SHP77 treated with DMSO at 0.1 percent for 48 hours (cell line): ENCODE measurements at regions not wholly inside any gene's neighbourhood (a gene's known extent, or its start where the extent isn't known, plus 50 kb on each side); places are given as distances from the start of the nearest gene placed in this dataset.
"Not testable (repeated sequence)": the region's sequence is repeated elsewhere in the genome, so short reads cannot be mapped to it uniquely, and the experiment has no call there.

Experiments used
- DNase-seq: peaks from one replicate; lab custom pipeline; 2025; lab: John Stamatoyannopoulos, UW

DNA sequence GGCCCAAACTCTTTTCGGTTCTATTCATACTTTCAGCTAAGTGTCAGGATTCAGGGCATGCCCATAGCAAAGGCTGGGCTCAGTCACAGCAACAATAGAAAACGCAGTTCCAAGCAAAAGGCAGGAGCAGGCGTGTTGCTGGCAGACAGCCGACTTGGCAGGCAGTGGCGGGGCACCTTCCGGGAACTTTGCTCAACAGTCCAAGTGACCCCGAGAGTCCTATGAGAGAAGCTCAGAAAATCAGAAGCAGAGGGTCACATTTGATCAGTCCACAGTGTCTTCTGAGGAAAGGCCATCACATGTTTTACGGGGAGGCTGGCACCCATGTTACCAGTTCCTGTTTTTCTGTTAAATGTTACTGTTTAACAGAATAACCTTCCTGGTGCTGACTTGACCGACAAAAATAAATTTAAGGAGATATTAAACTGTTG, 115.0 kb downstream of the DACT1 start:
- DNase-seq = peak; percentile 67

GRCh38 chr14:58755031-58755925, 117.5 kb downstream of the DACT1 start:
- peak; percentile 69 for DNase-seq

DNA sequence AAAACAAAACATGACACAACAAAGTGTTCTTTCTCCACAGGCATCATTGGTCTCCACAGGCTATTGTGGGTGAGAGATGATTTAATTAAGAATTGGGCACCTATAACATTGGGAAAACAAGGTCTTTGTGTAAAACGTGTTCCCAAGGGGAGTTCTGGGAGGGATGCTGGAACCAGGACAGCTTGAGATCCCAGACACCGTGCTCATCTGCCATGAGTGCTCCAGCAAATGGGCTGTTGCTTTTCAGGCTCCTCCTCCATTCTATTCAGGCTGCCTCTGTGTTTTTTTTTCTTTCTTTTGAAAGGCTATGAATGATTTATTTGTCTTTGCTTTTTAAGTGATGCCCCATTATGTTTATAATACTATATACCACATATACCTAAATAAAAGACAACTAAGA, 122.4 kb downstream of the DACT1 start:
- DNase-seq = no peak

- DNase-seq = no peak
Observed at GRCh38 chr14:58762629-58763028, 124.9 kb downstream of the DACT1 start.

DNA sequence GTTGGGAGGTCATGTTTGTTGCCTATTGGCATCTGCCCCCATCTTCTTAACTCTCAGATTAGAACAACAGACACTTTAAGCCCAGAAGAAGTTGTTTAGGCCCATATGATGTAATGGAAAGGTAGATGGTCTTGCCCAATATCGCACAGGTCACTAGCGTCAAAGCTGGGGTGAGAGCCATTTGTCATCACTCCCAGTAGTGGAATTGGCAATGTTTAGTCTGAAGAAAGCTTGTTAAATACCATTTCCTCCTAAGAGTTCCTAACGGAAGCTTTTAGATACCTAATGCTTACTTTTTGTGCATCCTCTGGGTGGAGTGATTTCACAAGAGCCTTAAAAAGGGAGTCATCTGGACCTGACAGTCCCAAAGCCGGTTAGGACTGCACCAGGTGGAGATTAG, 125.4 kb downstream of the DACT1 start:
- DNase-seq = no peak

DNA sequence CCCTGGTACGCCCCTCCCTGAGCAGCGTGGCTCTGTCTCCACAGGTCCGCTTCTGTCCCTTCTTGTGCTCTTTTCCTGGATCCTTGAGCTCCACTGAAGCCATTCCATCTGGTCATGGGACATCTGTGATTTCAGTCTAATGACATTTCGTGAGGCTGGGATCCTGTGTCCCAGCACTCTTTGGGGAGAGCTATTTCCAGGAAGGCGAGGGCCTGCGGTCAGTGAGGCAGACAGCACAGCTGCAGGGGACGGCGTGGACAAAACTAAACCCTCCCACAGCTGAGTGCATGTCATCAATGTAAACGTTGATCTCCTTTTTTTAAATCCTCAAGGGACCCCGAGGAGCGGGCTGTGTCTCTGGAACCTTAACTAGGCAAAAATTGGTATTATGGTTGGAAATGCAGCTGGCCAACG, 127.7 kb downstream of the DACT1 start:
- DNase-seq = no peak

DNA sequence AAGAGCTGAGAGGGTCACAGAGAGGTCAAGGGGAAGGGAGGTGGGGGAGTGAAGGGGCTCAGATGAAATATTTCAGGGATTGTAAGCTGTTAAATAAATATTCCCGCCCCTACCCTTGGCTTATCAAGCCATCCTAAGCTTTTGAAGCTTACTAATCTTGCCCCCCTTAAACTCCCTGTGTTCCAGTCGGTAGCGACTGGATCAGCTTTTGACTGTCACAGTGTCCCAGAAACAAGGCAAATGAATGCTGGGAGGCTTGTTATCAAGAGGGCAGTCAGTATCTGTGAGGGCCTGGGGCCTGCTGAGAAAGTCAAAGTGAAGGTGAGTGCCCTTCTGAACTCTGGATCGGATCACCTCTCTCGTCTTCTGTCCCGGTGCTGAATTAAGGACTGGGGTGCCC, 128.1 kb downstream of the DACT1 start:
- no peak for DNase-seq

DNA sequence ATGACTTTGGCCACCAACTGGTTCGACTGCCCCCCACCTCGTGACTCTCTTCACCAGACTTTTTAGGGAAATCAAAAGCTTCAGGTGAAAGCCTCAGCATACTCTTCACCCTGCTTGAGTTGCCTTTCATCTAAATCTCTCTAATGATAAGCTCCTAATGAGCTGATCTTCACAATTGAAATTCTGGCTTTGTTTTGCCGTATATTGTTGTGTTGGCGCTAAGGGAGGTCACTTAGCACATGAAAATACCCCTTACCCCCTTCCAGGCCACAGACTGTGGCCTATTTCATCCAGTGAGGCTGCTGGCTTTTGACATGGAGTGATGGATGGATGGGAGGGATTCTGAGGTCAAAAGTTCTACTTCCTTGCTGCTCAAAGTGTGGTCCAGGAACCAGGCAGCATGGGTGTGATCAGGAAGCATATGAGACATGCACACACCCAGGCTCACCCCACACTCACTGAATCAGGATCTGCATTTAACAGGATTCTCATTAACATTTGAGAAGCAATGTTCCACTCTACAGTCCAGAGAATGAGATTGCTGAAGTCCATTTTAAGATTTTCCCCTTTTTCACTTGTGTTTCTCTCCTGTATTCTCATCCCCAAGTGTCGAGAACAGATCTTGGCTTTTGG, 131.4 kb downstream of the DACT1 start:
- DNase-seq = no peak

- no peak for DNase-seq
Observed at GRCh38 chr14:58769771-58770170, 132.0 kb downstream of the DACT1 start.

DNA sequence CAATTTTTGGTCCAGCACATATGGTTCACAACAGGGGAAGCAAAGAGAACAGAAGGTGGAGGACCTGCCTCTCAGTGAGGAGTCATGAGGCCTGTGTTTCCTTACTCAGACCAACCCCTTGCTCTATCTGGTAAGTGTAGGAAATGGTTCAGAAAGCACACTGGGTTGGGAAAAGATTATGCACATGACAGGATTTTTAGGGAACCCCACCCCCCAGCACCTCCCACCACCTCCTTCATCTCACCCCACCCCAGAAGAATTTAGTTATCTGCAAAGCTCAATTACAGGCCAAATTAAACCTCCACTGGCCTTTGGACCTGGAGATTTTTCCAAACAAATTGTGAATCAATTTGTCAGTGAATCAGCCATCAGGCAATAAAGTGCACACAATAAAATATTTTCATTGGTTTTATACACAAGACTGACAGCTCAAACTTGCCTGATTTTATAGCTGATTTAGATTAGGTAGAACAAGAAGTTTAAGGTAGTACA, 132.8 kb downstream of the DACT1 start:
- DNase-seq = no peak

- DNase-seq = no peak
Observed at GRCh38 chr14:58771016-58771415, 133.3 kb downstream of the DACT1 start.

GRCh38 chr14:58772116-58772515, 134.4 kb downstream of the DACT1 start:
- peak; percentile 46 for DNase-seq

DNA sequence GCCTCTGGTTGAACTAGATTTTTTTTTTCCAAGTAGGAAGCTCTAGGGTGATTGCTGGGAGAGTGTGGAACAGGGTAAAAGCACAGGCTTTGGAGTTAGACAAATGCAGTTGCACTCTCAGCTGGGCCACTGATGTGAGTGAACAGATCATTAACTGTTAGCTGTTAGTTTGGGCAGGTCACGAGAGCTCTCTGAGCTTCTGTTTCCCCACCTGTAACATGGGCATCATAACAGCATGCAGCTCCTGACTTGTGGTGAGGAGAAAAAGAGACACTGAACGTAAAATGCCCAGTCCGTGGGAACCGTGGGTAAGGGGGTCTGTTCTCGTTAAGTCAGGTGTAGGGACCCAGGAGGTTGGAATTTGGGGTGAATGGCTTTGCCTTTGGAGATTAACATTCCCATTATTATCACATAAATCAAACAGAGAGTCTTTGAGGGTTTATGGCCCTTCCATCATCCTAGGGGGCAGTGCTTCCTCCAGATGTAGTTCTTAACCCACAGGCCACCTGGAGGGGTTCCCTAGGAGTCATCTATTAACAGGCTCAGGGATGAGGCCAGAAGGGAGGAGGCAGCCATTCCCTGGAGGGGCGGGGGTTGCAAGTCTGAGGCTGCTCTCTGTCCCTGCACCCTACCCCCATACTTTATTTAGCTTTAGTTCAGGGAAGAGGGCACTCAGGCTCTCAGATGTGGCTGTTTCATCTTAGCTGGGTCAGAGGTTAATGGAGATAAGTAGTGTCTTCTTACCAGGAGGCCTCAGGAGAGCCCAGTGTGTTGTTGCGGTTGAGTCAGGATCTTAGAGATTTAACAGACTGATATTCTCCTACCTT, 135.2 kb downstream of the DACT1 start:
- no peak for DNase-seq

GRCh38 chr14:58774531-58774930, 136.8 kb downstream of the DACT1 start:
- DNase-seq = no peak

DNA sequence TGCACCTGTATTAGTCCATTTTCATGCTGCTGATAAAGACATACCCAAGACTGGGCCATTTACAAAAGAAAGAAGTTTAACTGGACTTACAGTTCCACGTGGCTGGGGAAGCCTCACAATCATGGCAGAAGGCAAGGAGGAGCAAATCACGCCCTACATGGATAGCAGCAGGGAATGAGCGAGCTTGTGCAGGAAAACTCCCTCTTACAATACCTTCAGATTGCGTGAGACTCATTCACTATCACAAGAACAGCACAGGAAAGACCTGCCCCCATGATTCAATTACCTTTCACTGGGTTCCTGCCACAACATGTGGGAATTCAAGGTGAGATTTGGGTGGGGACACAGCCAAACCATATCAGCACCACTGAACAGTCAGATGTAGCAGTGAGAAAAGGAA, 137.4 kb downstream of the DACT1 start:
- DNase-seq = not testable (repeated sequence)

DNA sequence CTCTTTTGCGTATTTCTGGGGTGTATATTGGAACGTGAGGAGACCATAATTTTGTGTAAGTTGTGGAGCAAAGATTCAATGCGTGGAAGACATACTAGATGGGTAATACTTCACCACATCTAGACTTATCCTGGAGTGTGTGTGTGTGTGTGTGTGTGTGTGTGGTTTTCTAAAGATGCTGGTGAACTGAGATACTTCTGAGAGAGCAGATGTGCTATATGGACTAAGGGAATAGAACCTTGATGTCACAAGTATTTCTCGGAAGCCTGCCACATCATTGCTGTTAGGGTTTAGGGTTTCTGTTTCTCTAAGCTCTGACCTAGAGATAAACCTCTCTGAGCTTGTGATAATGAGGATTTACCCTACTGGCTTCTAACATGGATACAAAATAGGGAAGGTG, 138.8 kb downstream of the DACT1 start:
- DNase-seq = no peak

GRCh38 chr14:58777541-58777979, 139.8 kb downstream of the DACT1 start:
- DNase-seq = no peak

DNA sequence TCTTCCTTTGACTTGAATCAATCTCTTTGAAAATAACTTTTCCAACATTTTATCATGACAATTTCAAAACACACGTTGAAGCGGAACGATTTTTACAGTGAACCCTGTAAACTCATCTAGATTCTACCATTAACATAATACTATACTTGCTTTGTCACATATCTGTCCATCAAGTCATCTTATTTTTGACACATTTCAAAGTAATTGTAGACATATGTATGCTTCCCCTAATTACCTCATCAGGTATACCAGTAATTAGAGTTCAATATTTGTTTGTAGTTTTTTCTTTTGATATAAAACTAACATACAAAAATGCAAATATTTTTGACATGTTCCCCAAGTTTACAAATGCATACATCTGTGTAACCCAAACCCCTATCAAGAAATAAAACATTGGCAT, 140.4 kb downstream of the DACT1 start:
- DNase-seq = no peak

- DNase-seq = no peak
Observed at GRCh38 chr14:58779376-58779775, 141.6 kb downstream of the DACT1 start.

DNA sequence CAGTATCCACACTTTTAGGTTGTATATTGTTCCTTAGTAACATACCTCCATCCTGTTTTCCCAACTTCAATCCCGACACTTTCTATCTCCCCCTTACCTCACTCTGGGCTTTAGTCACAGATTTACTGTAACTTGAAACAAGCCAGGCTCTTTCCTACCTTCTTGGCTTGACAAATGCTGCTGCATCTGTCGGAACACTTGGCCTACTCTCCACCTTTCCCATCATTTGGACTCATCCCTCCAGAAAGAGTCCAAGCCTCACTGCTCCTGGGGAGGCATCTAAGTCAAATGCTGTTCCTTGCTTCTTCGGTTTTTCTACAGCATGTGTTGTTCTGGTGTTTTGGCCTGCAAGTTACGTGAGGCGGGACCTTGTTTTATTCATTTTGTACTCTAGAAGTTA, 142.4 kb downstream of the DACT1 start:
- no peak for DNase-seq

GRCh38 chr14:58780605-58781004, 142.8 kb downstream of the DACT1 start:
- DNase-seq = no peak

GRCh38 chr14:58782011-58782410, 144.2 kb downstream of the DACT1 start:
- no peak for DNase-seq
